Ectodermal cell (in vitro differentiated cells): ENCODE measurements at regions not wholly inside any gene's neighbourhood (a gene's known extent, or its start where the extent isn't known, plus 50 kb on each side); places are given as distances from the start of the nearest gene placed in this dataset.
A peak's percentile ranks its signal among the peaks of the same experiment; 100 is the strongest.
"Not testable (repeated sequence)": the region's sequence is repeated elsewhere in the genome, so short reads cannot be mapped to it uniquely, and the experiment has no call there.

ENCODE experiments used
- H3K27ac ChIP-seq: 2 replicates; pipeline ENCODE4 v1.7.0; 2013; ENCODE audit warnings: mild to moderate bottlenecking, low read depth, low read length; ENCODE audit not compliant: insufficient read depth, poor library complexity, severe bottlenecking
- H3K27me3 ChIP-seq: 2 replicates; pipeline ENCODE4 v1.7.0; 2013; ENCODE audit warnings: mild to moderate bottlenecking, low read length; ENCODE audit not compliant: insufficient read depth, control insufficient read depth, poor library complexity, severe bottlenecking
- H3K36me3 ChIP-seq: one replicate; pipeline ENCODE4 v1.7.0; 2013; ENCODE audit warnings: low read length; ENCODE audit not compliant: control insufficient read depth, insufficient read depth
- H3K4me1 ChIP-seq: one replicate; pipeline ENCODE4 v1.7.0; 2013; ENCODE audit warnings: low read length; ENCODE audit not compliant: control insufficient read depth, insufficient read depth
- H3K4me3 ChIP-seq: 2 replicates; pipeline ENCODE4 v1.7.0; 2013; ENCODE audit warnings: low read depth, low read length, control low read depth; ENCODE audit not compliant: insufficient read depth
- H3K9me3 ChIP-seq: 2 replicates; pipeline ENCODE4 v1.7.0; 2013; ENCODE audit warnings: mild to moderate bottlenecking, low read length, moderate library complexity; ENCODE audit not compliant: control insufficient read depth
- WGBS, 2 experiments: methylation state at CpG; one replicate each; pipeline ENCODE4 v1.1.7; 2013; ENCODE audit warnings: missing lambda C conversion rate in 2 of 2; 5-methylcytosine and 5-hydroxymethylcytosine counted together

GRCh38 chr17:55996826-55997225, 156.4 kb upstream of the ANKFN1 start:
- Histone ChIP-seq H3K27me3 (no peaks in the 10 kb centered on the region), H3K9me3 (no peaks in the 10 kb centered on the region), H3K4me1 (no peaks in the 10 kb centered on the region), H3K4me3 (no peak overlapping the region), H3K27ac (no peak overlapping the region), H3K36me3 (no peaks in the 10 kb centered on the region)
- WGBS, 2 experiments, result 88 to 97% methylated on average over 2 of the region's 2 CpGs

- WGBS, 2 experiments, result 94 to 100% methylated on average over 3 of the region's 3 CpGs
Measured at GRCh38 chr17:56000411-56000810, 152.9 kb upstream of the ANKFN1 start.

GRCh38 chr17:56002656-56003055, 150.6 kb upstream of the ANKFN1 start:
- not testable (repeated sequence) for H3K4me3 ChIP-seq, H3K27me3 ChIP-seq, H3K27ac ChIP-seq, H3K9me3 ChIP-seq, H3K4me1 ChIP-seq, H3K36me3 ChIP-seq
- 95% methylated on average over 8 of the region's 8 CpGs for WGBS, 2 experiments

More at GRCh38 chr17:56000411-56000810, 152.9 kb upstream of the ANKFN1 start:
- H3K4me3 ChIP-seq, result no peak overlapping the region
- H3K27ac ChIP-seq, result no peak overlapping the region
- H3K4me1 ChIP-seq, result no peaks in the 10 kb centered on the region
- H3K27me3 ChIP-seq, result no peaks in the 10 kb centered on the region
- H3K9me3 ChIP-seq, result no peaks in the 10 kb centered on the region
- no peaks in the 10 kb centered on the region for H3K36me3 ChIP-seq

GRCh38 chr17:56009795-56010651, 143.3 kb upstream of the ANKFN1 start:
- Histone ChIP-seq H3K4me1 (peaks cover 11% of the 10 kb centered on the region), H3K36me3 (no peaks in the 10 kb centered on the region), H3K9me3 (no peaks in the 10 kb centered on the region), H3K27me3 (no peaks in the 10 kb centered on the region), H3K4me3 (no peak overlapping the region), H3K27ac (peak overlapping the region; percentile 57)
- 77 to 83% methylated on average over 5 of the region's 5 CpGs for WGBS, 2 experiments

- Histone ChIP-seq H3K36me3 (no peaks in the 10 kb centered on the region), H3K4me1 (peaks cover 11% of the 10 kb centered on the region), H3K27ac (no peak overlapping the region), H3K4me3 (no peak overlapping the region), H3K9me3 (no peaks in the 10 kb centered on the region), H3K27me3 (no peaks in the 10 kb centered on the region)
- WGBS, 2 experiments, result 91 to 92% methylated on average over 3 to 4 of the region's 4 CpGs
Measured at GRCh38 chr17:56011406-56012131, 141.7 kb upstream of the ANKFN1 start.

- H3K4me3 ChIP-seq, result no peak overlapping the region
- WGBS, 2 experiments, result 82 to 93% methylated on average over 3 of the region's 3 CpGs
- H3K36me3 ChIP-seq, result no peaks in the 10 kb centered on the region
- H3K27me3 ChIP-seq, result no peaks in the 10 kb centered on the region
- H3K9me3 ChIP-seq, result no peaks in the 10 kb centered on the region
- H3K27ac ChIP-seq, result no peak overlapping the region
- peaks cover 5% of the 10 kb centered on the region for H3K4me1 ChIP-seq
Measured at GRCh38 chr17:56018211-56018610, 135.1 kb upstream of the ANKFN1 start.

GRCh38 chr17:56020369-56020768, 132.9 kb upstream of the ANKFN1 start:
- Histone ChIP-seq H3K9me3 (no peaks in the 10 kb centered on the region), H3K36me3 (no peaks in the 10 kb centered on the region), H3K27me3 (no peaks in the 10 kb centered on the region), H3K4me3 (no peak overlapping the region), H3K27ac (no peak overlapping the region), H3K4me1 (peaks cover 5% of the 10 kb centered on the region)
- 89 to 98% methylated on average over 2 of the region's 2 CpGs for WGBS, 2 experiments

GRCh38 chr17:56021681-56022190, 131.5 kb upstream of the ANKFN1 start:
- Histone ChIP-seq H3K9me3 (no peaks in the 10 kb centered on the region), H3K36me3 (no peaks in the 10 kb centered on the region), H3K27me3 (no peaks in the 10 kb centered on the region), H3K4me3 (no peak overlapping the region), H3K4me1 (peaks cover 5% of the 10 kb centered on the region), H3K27ac (no peak overlapping the region)
- WGBS, 2 experiments, result 90% methylated on average over 6 of the region's 6 CpGs

- WGBS, 2 experiments, result 97% methylated on average over 2 of the region's 2 CpGs
- no peaks in the 10 kb centered on the region for H3K4me1 ChIP-seq
- H3K9me3 ChIP-seq, result no peaks in the 10 kb centered on the region
- H3K27me3 ChIP-seq, result no peaks in the 10 kb centered on the region
- H3K36me3 ChIP-seq, result no peaks in the 10 kb centered on the region
- no peak overlapping the region for H3K27ac ChIP-seq
- no peak overlapping the region for H3K4me3 ChIP-seq
Measured at GRCh38 chr17:56023851-56024250, 129.4 kb upstream of the ANKFN1 start.

- no peaks in the 10 kb centered on the region for H3K36me3 ChIP-seq
- 83 to 99% methylated on average over 2 of the region's 2 CpGs for WGBS, 2 experiments
Measured at GRCh38 chr17:56026915-56027314, 126.4 kb upstream of the ANKFN1 start.

More at GRCh38 chr17:56026915-56027314, 126.4 kb upstream of the ANKFN1 start:
- no peaks in the 10 kb centered on the region for H3K9me3 ChIP-seq
- H3K4me1 ChIP-seq, result no peaks in the 10 kb centered on the region
- no peak overlapping the region for H3K27ac ChIP-seq
- no peaks in the 10 kb centered on the region for H3K27me3 ChIP-seq
- H3K4me3 ChIP-seq, result no peak overlapping the region
